Endothelial cell of umbilical vein (primary cell): ENCODE measurements at regions not wholly inside any gene's neighbourhood (a gene's known extent, or its start where the extent isn't known, plus 50 kb on each side); places are given as distances from the start of the nearest gene placed in this dataset.

ENCODE experiments used
- BruUV-seq: library from RNA; stranded (reverse); fragments of 400-500 nt; replicated peaks from 2 replicates; lab custom pipeline; 2021; lab: Mats Ljungman, UMichigan
- CTCF ChIA-PET: fragments of 300-600, 350-600 bp; sonication (Branson Sonifier 250); formaldehyde crosslinking; loops from one replicate; lab custom pipeline; 2021; ENCODE audit warnings: antibody characterized with exemption, inconsistent platforms; lab: Charles Lee
- POLR2A ChIA-PET: fragments of 300-600, 350-600 bp; sonication (Branson Sonifier 250); formaldehyde crosslinking; loops from one replicate; lab custom pipeline; 2021; ENCODE audit warnings: antibody characterized with exemption, inconsistent platforms; lab: Charles Lee
- DNase-seq: peaks from one replicate; pipeline ENCODE4 v3.0.0-alpha.2; 2011; ENCODE audit warnings: low read depth, low spot score
- FAIRE-seq: peaks from 2 replicates; lab custom pipeline; 2011; peaks lifted over from hg19 to GRCh38; lab: Jason Lieb, UNC
- H2AFZ ChIP-seq: 2 replicates; pipeline ENCODE4 v1.6.0; 2012; ENCODE audit warnings: low read depth, low read length, control low read depth, inconsistent platforms
- H3K27ac ChIP-seq: 2 replicates; pipeline ENCODE4 v1.5.1; 2011; ENCODE audit warnings: low read depth, mild to moderate bottlenecking, control low read depth, low read length, moderate library complexity; ENCODE audit not compliant: insufficient read depth
- H3K27me3 ChIP-seq, 2 experiments: 2 replicates each; pipeline versions ENCODE4 v1.6.0 to v1.6.1; 2011; ENCODE audit warnings: low read length in 2 of 2, mixed read lengths in 1 of 2; ENCODE audit not compliant: control insufficient read depth in 2 of 2, insufficient read depth in 2 of 2
- H3K36me3 ChIP-seq, 2 experiments: 2 replicates in 1 of 2; 3 replicates in 1 of 2; pipeline ENCODE4 v1.5.1; 2011; ENCODE audit warnings: low read length in 2 of 2, mild to moderate bottlenecking in 1 of 2, moderate library complexity in 1 of 2; ENCODE audit not compliant: control insufficient read depth in 2 of 2, insufficient read depth in 2 of 2; ENCODE audit errors: extremely low read depth in 1 of 2
- H3K4me1 ChIP-seq: 3 replicates; pipeline ENCODE4 v1.5.1; 2011; ENCODE audit warnings: mild to moderate bottlenecking, low read length; ENCODE audit not compliant: control insufficient read depth, insufficient read depth; ENCODE audit errors: extremely low read depth
- H3K4me2 ChIP-seq: 2 replicates; pipeline ENCODE4 v1.6.1; 2011; ENCODE audit warnings: low read length, control low read depth, mixed read lengths; ENCODE audit not compliant: insufficient read depth
- H3K4me3 ChIP-seq, 3 experiments: fragments of 200-600 bp in 1 of 3; sonication (generic), shearing (Covaris generic) in 1 of 3; replicated peaks in 1 of 3; 2 replicates each; pipeline ENCODE4 v1.5.1; 2011 to 2016; ENCODE audit warnings: control low read depth in 3 of 3, low read length in 3 of 3, mild to moderate bottlenecking in 2 of 3, inconsistent platforms in 1 of 3, low read depth in 1 of 3, moderate library complexity in 1 of 3; ENCODE audit not compliant: insufficient read depth in 1 of 3
- H3K79me2 ChIP-seq: 2 replicates; pipeline ENCODE4 v1.6.0; 2012; ENCODE audit warnings: low read length, inconsistent platforms; ENCODE audit not compliant: control insufficient read depth, insufficient read depth
- H3K9ac ChIP-seq: replicated peaks from 2 replicates; pipeline ENCODE3; 2011; ENCODE audit warnings: low read length, control low read depth; ENCODE audit not compliant: insufficient read depth; ENCODE audit errors: extremely low read depth
- H3K9me1 ChIP-seq: replicated peaks from 3 replicates; pipeline ENCODE4 v1.6.0; 2011; ENCODE audit warnings: mild to moderate bottlenecking, low read length; ENCODE audit not compliant: control insufficient read depth, insufficient read depth; ENCODE audit errors: extremely low read depth
- H3K9me3 ChIP-seq: replicated peaks from 2 replicates; pipeline ENCODE4 v1.5.1; 2012; ENCODE audit warnings: low read length, inconsistent platforms; ENCODE audit not compliant: control insufficient read depth, insufficient read depth
- H4K20me1 ChIP-seq: replicated peaks from 2 replicates; pipeline ENCODE3; 2011; ENCODE audit warnings: mild to moderate bottlenecking, low read length; ENCODE audit not compliant: control insufficient read depth, insufficient read depth; ENCODE audit errors: extremely low read depth
- CTCF ChIP-seq, 2 donors: IDR thresholded peaks; 1 replicate in 1 of 2; 2 replicates in 1 of 2; pipeline ENCODE4 v1.5.1; 2011; ENCODE audit warnings: low read length in 2 of 2, mild to moderate bottlenecking in 2 of 2, moderate library complexity in 2 of 2, control low read depth in 1 of 2, inconsistent platforms in 1 of 2, low read depth in 1 of 2; ENCODE audit not compliant: insufficient read depth in 1 of 2; ENCODE audit errors: extremely low read depth in 1 of 2
- EZH2 ChIP-seq: IDR thresholded peaks from 2 replicates; pipeline ENCODE4 v1.6.1; 2012; ENCODE audit warnings: borderline replicate concordance, low read depth, mild to moderate bottlenecking, moderate library complexity, low read length, inconsistent platforms; ENCODE audit not compliant: severe bottlenecking
- FOS ChIP-seq: IDR thresholded peaks from 2 replicates; pipeline ENCODE4 v1.6.1; 2011; ENCODE audit warnings: mild to moderate bottlenecking, low read length, moderate library complexity, borderline replicate concordance; ENCODE audit not compliant: insufficient read depth
- GATA2 ChIP-seq: IDR thresholded peaks from 2 replicates; pipeline ENCODE4 v1.7.0; 2011; ENCODE audit warnings: low read depth, mild to moderate bottlenecking, moderate library complexity, mixed read lengths, low read length; ENCODE audit not compliant: insufficient read length, insufficient read depth
- MAX ChIP-seq: IDR thresholded peaks from 2 replicates; pipeline ENCODE4 v1.6.1; 2011; ENCODE audit not compliant: insufficient read depth, insufficient read length
- MYC ChIP-seq: IDR thresholded peaks from one replicate; pipeline ENCODE4 v1.6.1; 2011; ENCODE audit warnings: mild to moderate bottlenecking, low read depth, low read length
- POLR2AphosphoS5 ChIP-seq: IDR thresholded peaks from 2 replicates; pipeline ENCODE4 v1.6.1; 2012; ENCODE audit warnings: low read depth, mild to moderate bottlenecking, control low read depth, low read length, moderate library complexity; ENCODE audit not compliant: insufficient read depth
- dilution Hi-C: fragments of 300-500 bp; cut with MboI; formaldehyde crosslinking; loops from one replicate; pipeline ENCODE4 v1.15.0; 2019; ENCODE audit warnings: low sequenced_read_pairs; ENCODE audit not compliant: extremely low pct_ligation_motif_present
- intact Hi-C: fragments of 100-400 bp; cut with micrococcal nuclease; formaldehyde crosslinking; loops from one replicate; pipeline ENCODE4 v1.10.0; 2022

GRCh38 chr1:87730274-87731216 lies 401.9 kb downstream of the LMO4 start:
- CTCF ChIA-PET, result no interaction called here
- TF ChIP-seq MYC, result no peak
- no peak for TF ChIP-seq CTCF (IDR thresholded peaks at IDR 0.05; ENCODE audit: extremely low read depth in 1 of 2, insufficient read depth in 1 of 2, low read depth in 1 of 2, low read length in 2 of 2)
- no peak for TF ChIP-seq POLR2AphosphoS5
- TF ChIP-seq GATA2, result no peak
- no peak for TF ChIP-seq MAX
- no peak for TF ChIP-seq EZH2
- no peak for TF ChIP-seq FOS
- H3K4me1 ChIP-seq, result no peaks in the 10 kb centered on the region
- H3K79me2 ChIP-seq, result no peaks in the 10 kb centered on the region
- FAIRE-seq (no peak), DNase-seq (no peak)
- H4K20me1 ChIP-seq, result no peaks in the 10 kb centered on the region
- dilution Hi-C loops (no loop called here), intact Hi-C loops (no loop called here)
- no peak overlapping the region for H2AFZ ChIP-seq
- no peak overlapping the region for H3K9ac ChIP-seq
- no peak overlapping the region for H3K27ac ChIP-seq
- no TSS peak for BruUV-seq
- H3K4me3 ChIP-seq, result no peak overlapping the region
- H3K9me3 ChIP-seq, result no peaks in the 10 kb centered on the region
- POLR2A ChIA-PET, result no interaction called here
- H3K36me3 ChIP-seq, result no peaks in the 10 kb centered on the region
- H3K27me3 ChIP-seq, result no peaks in the 10 kb centered on the region
- no peaks in the 10 kb centered on the region for H3K9me1 ChIP-seq
- no peak overlapping the region for H3K4me2 ChIP-seq
